ENCODE measurements at regions not wholly inside any gene's neighbourhood (a gene's known extent, or its start where the extent isn't known, plus 50 kb on each side); places are given as distances from the start of the nearest gene placed in this dataset.

DNA sequence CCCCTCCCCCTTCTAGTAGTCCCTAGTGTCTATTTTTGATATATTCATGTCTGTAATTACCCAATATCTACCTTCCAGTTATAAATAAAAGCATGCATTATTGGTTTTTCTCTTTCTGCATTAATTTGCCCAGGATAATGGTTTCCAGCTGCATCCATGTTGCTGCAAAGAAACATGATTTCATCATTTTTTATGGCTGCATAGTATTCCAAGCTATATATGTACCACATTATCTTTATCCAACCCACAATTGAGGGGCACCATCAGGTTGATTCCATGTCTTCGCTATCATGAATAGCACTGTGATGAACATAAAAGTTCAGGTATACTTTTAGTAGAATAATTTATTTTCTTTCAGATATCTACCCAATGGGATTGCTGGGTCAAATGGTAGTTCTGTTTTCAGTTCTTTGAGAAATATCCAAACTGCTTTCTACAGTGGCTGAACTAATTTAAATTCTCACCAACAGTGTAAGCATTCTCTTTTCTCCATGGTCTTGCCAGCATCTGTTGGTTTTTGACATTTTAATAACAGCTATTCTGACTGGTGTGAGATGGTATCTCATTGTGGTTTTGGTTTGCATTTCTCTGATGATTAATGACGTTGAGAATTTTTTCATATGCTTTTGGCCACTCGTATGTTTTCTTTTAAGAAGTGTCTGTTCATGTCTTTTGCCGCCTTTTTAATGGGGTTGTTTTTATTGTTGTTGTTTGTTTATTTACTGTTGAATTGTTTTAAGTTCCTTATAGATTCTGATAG lies 746.1 kb upstream of the MEF2C start:
- TF ChIP-seq POLR2A (IDR thresholded peaks at IDR 0.05; ENCODE audit: control extremely low read depth in 1 of 2, low read depth in 2 of 2, low read length in 2 of 2) (no peak), GABPA (IDR thresholded peaks at IDR 0.05; ENCODE audit: borderline replicate concordance, insufficient read depth, low read length) (no peak), POU5F1 (IDR thresholded peaks at IDR 0.05; ENCODE audit: low read depth, low read length) (no peak), CTCF (IDR thresholded peaks at IDR 0.05; ENCODE audit: control extremely low read depth in 1 of 3, insufficient read depth in 1 of 3, low read depth in 1 of 3, low read length in 3 of 3) (no peak), POLR2AphosphoS5 (IDR thresholded peaks at IDR 0.05; ENCODE audit: low read depth, low read length) (no peak), JUN (IDR thresholded peaks at IDR 0.05; ENCODE audit: low read depth, low read length) (no peak), HDAC6 (IDR thresholded peaks at IDR 0.05; ENCODE audit: low read depth, low read length) (no peak), CEBPB (IDR thresholded peaks at IDR 0.05; ENCODE audit: low read depth, low read length) (no peak), YY1 (IDR thresholded peaks at IDR 0.05; ENCODE audit: low read depth, low read length) (no peak), SUZ12 (IDR thresholded peaks at IDR 0.05; ENCODE audit: low read length) (no peak)
- TF ChIP-seq, protein P1, sequence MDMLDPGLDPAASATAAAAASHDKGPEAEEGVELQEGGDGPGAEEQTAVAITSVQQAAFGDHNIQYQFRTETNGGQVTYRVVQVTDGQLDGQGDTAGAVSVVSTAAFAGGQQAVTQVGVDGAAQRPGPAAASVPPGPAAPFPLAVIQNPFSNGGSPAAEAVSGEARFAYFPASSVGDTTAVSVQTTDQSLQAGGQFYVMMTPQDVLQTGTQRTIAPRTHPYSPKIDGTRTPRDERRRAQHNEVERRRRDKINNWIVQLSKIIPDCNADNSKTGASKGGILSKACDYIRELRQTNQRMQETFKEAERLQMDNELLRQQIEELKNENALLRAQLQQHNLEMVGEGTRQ (IDR thresholded peaks at IDR 0.05; ENCODE audit: low read length) = no peak
